Testis (tissue), 2 donors: ENCODE measurements at regions not wholly inside any gene's neighbourhood (a gene's known extent, or its start where the extent isn't known, plus 50 kb on each side); places are given as distances from the start of the nearest gene placed in this dataset.

Experiments
- POLR2A ChIP-seq: fragments of 450-650 bp; IDR thresholded peaks from one replicate; pipeline ENCODE4 v1.6.1; 2017; ENCODE audit warnings: antibody characterized with exemption, mild to moderate bottlenecking, moderate library complexity
- TF ChIP-seq, protein P1 (sequence below), 3 experiments: fragments of 450-650 bp in 2 of 3; fragments of 200-600 bp in 1 of 3; sonication (generic) in 1 of 3; IDR thresholded peaks; one replicate each; pipeline ENCODE4 v1.5.1; 2016 to 2019; ENCODE audit warnings: antibody characterized with exemption in 3 of 3, mild to moderate bottlenecking in 2 of 3, moderate library complexity in 1 of 3

- TF ChIP-seq, protein P1, sequence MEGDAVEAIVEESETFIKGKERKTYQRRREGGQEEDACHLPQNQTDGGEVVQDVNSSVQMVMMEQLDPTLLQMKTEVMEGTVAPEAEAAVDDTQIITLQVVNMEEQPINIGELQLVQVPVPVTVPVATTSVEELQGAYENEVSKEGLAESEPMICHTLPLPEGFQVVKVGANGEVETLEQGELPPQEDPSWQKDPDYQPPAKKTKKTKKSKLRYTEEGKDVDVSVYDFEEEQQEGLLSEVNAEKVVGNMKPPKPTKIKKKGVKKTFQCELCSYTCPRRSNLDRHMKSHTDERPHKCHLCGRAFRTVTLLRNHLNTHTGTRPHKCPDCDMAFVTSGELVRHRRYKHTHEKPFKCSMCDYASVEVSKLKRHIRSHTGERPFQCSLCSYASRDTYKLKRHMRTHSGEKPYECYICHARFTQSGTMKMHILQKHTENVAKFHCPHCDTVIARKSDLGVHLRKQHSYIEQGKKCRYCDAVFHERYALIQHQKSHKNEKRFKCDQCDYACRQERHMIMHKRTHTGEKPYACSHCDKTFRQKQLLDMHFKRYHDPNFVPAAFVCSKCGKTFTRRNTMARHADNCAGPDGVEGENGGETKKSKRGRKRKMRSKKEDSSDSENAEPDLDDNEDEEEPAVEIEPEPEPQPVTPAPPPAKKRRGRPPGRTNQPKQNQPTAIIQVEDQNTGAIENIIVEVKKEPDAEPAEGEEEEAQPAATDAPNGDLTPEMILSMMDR (IDR thresholded peaks at IDR 0.05): no peak
- no peak for TF ChIP-seq POLR2A
These were observed 122.9 kb upstream of the ST6GAL2 start for GRCh38 chr2:107008843-107009242.
